ENCODE measurements at regions not wholly inside any gene's neighbourhood (a gene's known extent, or its start where the extent isn't known, plus 50 kb on each side); places are given as distances from the start of the nearest gene placed in this dataset.
"Not testable (repeated sequence)": the region's sequence is repeated elsewhere in the genome, so short reads cannot be mapped to it uniquely, and the experiment has no call there.

- no peak for DNase-seq (ENCODE audit: low spot score)
- in situ Hi-C loops (cut with MboI; ENCODE audit: low pct_unique_long_range_greater_than_20kb, low sequenced_read_pairs, unreplicated experiment): no loop called here
- TF ChIP-seq CTCF (IDR thresholded peaks at IDR 0.05; ENCODE audit: extremely low read depth, insufficient read depth, missing control alignments): no peak
Observed at GRCh38 chr10:109308971-109309370, 614.3 kb downstream of the XPNPEP1 start.

GRCh38 chr10:109307102-109307501 lies 616.2 kb downstream of the XPNPEP1 start:
- DNase-seq (ENCODE audit: low spot score); in situ Hi-C loops (cut with MboI; ENCODE audit: low pct_unique_long_range_greater_than_20kb, low sequenced_read_pairs, unreplicated experiment): not testable (repeated sequence)

- no peak for DNase-seq (ENCODE audit: low spot score)
- in situ Hi-C loops (cut with MboI; ENCODE audit: low pct_unique_long_range_greater_than_20kb, low sequenced_read_pairs, unreplicated experiment): no loop called here
- TF ChIP-seq CTCF (IDR thresholded peaks at IDR 0.05; ENCODE audit: extremely low read depth, insufficient read depth, missing control alignments): no peak
Observed at GRCh38 chr10:109306698-109307097, 616.6 kb downstream of the XPNPEP1 start.

- in situ Hi-C loops (cut with MboI; ENCODE audit: low pct_unique_long_range_greater_than_20kb, low sequenced_read_pairs, unreplicated experiment): no loop called here
- DNase-seq (ENCODE audit: low spot score): no peak
- no peak for TF ChIP-seq CTCF (IDR thresholded peaks at IDR 0.05; ENCODE audit: extremely low read depth, insufficient read depth, missing control alignments)
Observed at GRCh38 chr10:109287858-109288257, 635.5 kb downstream of the XPNPEP1 start.

GRCh38 chr10:109282510-109282909 lies 640.8 kb downstream of the XPNPEP1 start:
- no peak for TF ChIP-seq CTCF (IDR thresholded peaks at IDR 0.05; ENCODE audit: extremely low read depth, insufficient read depth, missing control alignments)
- in situ Hi-C loops (cut with MboI; ENCODE audit: low pct_unique_long_range_greater_than_20kb, low sequenced_read_pairs, unreplicated experiment): no loop called here
- DNase-seq (ENCODE audit: low spot score): no peak

- in situ Hi-C loops (cut with MboI; ENCODE audit: low pct_unique_long_range_greater_than_20kb, low sequenced_read_pairs, unreplicated experiment): no loop called here
- no peak for DNase-seq (ENCODE audit: low spot score)
- TF ChIP-seq CTCF (IDR thresholded peaks at IDR 0.05; ENCODE audit: extremely low read depth, insufficient read depth, missing control alignments): no peak
Observed at GRCh38 chr10:109281347-109281746, 642.0 kb downstream of the XPNPEP1 start.

- no peak for DNase-seq (ENCODE audit: low spot score)
- in situ Hi-C loops (cut with MboI; ENCODE audit: low pct_unique_long_range_greater_than_20kb, low sequenced_read_pairs, unreplicated experiment): no loop called here
- no peak for TF ChIP-seq CTCF (IDR thresholded peaks at IDR 0.05; ENCODE audit: extremely low read depth, insufficient read depth, missing control alignments)
Observed at GRCh38 chr10:109280837-109281236, 642.5 kb downstream of the XPNPEP1 start.
